Central memory CD4-positive, alpha-beta T cell (primary cell): ENCODE measurements at regions not wholly inside any gene's neighbourhood (a gene's known extent, or its start where the extent isn't known, plus 50 kb on each side); places are given as distances from the start of the nearest gene placed in this dataset.
"Not testable (repeated sequence)": the region's sequence is repeated elsewhere in the genome, so short reads cannot be mapped to it uniquely, and the experiment has no call there.

Experiments
- DNase-seq: peaks from one replicate; pipeline ENCODE4 v3.0.0; 2022

DNA sequence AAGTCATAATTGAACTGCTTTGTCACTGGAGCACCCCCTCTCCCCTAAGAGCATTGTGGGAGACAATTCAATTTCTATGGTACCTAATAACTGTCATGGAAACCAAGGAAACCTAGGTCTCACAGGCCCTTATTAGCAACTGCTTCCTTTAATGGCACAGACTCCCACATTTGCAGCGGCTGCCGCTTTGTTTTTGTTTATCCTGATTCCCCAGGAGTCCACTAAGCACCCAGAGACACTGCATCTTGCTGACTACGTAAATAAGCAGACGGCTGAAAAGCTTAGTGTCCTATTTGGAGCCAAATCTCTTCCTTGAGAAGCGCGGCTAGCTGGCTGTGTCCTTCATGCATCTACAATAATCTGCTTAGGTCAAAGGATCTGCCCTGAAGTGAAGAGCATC is 494.4 kb downstream of the TMA16 start:
- no peak for DNase-seq

DNA sequence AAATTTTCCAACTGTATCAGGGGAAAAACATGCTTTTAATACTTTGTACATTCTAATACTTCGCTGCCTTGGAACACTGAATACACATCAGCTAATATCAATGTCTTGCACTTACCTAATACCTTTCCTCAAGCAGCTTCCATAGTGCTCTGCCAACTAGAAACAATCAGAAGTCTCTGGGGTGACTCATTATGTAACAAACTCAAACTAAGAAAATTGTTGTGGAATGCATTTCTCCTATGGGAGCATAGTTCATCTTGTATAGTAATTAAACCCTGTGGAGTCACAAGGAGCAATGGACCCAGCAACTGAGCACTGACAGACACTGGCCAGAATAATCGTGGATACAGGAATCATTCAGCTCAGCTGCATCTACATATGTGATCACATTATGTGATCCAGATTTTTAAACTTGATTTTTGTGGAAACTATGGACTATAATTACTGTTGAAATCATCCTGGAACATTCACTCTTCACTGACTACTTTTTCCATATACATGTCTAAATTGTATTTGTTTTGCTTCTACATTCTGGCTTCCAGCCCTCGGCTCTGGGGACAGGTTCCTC is 496.9 kb downstream of the TMA16 start:
- no peak for DNase-seq

DNA sequence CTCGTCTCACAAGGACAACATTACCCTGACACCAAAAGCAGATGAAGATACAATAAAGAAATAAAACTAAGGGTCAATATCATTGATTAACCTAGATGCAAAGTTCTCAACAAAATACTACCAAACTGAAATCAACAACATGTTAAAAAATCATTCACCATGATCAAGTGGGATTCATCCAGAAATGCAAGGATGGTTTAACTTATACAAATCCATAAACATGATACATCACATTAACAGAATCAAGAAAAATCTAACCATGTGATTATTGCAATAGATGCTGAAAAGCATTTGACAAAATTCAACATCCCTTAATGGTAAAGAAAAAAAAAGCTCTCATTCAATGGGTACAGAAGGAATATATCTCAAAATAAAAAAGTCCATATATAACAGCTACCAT is 514.9 kb downstream of the TMA16 start:
- DNase-seq = no peak

GRCh38 chr4:164011791-164012190 is 517.3 kb downstream of the TMA16 start:
- DNase-seq = no peak

DNA sequence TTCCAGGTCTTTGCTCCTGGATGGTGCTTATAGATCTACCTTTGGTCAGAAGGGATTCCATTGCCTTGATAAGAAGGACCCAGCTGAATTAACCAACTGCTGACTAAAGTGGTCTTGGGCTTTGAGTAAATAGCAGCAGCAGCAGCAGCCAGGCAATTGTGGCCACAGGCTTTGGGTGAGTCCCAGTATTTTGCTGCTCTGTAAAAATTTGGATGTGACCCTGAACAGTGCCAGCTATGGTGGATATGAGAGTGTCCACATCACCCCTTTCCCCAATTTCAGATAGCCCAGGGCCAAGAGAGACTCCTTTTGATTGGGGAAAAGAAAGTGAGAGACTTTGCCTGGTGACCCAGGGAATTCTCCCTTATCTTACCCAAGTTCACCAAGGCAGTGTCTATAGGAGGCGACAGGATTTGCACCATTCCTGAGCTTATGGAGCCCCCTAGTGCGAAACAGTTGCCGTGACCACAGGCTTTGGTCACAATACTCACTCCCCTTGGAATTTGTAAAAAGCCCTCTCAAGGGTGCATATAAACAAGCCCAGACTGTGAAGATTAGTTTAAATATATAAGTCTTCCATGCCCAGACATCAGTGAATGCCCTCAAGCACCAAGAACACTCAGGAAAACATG is 518.0 kb downstream of the TMA16 start:
- no peak for DNase-seq

DNA sequence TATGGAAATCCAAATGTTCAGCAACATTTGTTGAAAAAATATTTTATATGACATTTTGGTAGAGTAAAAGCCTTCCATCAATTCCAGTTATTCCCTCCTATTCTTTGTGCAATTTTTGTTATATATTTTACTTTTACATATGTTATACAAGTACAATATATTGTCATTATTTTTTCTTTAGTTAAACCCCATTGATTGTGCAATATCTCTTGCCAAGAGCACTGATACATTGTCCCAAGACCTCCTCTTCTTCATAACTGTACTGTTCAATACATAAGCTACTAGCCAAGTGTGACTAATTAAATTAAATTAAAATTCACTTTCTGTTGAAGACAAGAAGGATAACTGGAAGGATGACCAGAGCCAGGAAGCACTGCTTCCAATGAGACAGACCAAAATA is 527.5 kb downstream of the TMA16 start:
- DNase-seq = no peak

GRCh38 chr4:164023214-164023613 is 528.7 kb downstream of the TMA16 start:
- DNase-seq = no peak

- DNase-seq = no peak
Observed at GRCh38 chr4:164027805-164028204, 533.3 kb downstream of the TMA16 start.

DNA sequence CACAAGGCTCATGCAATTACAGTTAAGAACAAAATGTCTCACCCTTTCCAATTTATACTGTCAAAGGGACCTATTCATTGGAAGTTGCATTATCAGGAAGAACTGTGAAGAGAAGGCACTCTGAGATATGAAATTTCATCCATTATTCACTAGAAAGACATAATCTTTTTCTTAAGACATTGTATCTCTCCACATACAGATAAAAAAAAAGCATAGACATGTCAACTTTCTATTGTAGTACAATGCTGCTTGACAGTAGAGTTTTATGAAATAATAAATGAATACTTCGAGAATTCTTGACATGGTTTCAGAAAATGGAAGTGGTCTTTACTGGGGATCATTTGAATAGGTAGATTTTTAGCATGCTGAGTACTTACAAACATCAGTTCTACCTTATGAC is 545.0 kb downstream of the TMA16 start:
- no peak for DNase-seq

DNA sequence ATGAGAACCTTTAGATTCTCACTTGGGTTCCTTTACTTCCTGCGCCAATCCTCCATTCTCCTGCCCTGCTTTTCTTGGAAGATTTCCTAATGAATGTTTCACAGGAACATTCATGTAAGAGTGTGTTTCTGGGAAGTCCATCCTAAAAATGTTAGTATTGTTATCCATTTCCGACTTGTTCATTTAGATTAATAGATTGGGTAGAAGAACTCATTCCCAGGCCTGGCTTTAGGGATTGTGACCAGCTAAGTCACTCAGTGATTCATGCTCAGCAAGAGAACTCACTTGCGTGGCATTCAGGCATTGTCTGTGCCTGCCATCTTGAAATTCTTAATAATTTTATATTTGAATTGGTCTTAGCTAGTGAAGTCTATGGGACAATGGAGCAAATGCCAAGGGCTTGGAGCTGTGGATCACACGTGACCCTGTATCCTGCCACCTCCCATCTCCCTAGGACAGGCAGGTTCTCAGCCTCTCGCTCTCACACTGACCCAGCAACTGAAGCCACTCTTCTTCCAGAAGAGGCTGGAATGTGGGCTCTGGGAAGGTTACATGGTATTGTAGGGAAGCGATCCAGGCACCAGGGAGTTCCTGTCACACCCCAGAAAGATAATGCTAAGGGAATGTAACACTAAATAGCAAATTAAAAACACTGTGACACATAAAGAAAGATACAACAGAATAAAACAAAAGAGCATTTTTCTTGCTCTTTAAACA is 562.1 kb downstream of the TMA16 start:
- DNase-seq = no peak

DNA sequence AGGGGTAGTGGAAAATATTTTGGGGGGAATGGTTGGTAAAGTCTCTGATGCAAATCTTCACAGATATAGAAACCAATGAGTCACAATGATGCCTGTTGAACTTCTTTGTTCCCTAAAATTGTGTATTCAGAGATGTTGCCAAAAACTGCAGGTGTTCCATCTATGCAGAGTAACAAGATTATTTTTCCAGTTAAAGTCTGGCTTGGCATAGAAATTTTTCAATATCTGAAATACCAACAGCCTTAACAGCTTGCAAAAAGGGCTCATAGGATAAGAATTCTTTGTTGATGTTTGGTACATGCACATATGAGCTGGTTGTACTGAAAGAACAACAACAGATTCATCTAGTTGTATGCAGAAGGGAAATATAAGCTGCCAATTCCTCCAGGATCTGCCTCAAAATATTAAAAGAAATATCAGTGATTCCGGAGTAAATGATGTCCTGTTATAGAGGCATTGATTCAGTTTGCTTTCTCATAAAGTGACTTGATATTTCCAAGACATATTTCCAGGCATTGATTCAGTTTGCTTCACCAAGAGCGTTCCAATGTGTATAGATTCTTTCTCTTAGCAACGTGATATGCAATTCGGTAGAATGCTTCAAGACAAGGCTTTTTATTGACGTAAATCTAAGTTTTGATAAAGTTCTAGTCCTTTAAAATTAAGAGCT is 564.4 kb downstream of the TMA16 start:
- no peak for DNase-seq

GRCh38 chr4:164060456-164060855 is 566.0 kb downstream of the TMA16 start:
- no peak for DNase-seq

- DNase-seq = no peak
Observed at GRCh38 chr4:164068392-164068791, 573.9 kb downstream of the TMA16 start.

DNA sequence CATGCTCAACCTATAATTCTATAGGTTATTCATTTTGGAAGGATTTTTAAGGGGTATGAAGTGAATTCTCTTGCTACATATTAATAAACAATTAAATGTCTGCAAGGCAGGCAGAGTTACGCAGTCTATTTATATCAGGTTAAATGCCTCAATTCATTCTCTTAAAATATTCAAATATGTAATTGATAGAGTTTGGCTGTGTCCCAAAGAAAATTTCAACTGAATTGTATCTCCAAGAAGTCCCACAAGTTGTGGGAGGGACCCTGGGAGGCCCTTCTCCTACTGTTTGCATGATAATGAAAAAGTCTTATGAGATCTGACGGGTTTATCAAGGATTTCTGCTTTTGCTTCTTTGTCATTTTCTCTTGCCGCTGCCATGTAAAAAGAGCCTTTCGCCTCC is 576.1 kb downstream of the TMA16 start:
- no peak for DNase-seq

DNA sequence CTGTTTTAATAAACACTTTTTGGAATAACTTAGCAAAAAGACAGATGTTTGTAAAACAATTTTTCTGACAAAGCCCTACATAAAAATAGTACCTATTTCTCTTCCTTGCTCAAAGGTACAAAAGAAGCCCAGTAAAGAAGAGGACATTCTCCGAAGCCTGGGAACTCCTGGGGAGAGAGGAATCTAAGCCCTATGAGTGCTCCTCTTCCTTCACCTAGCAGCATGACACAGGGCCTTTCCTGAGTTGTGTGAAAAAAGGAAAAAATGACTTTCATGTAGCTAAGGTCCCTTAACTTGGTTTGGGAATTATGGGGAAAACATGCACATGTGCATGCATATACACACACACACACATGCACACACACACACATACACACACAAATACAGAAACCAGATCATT is 586.9 kb downstream of the TMA16 start:
- DNase-seq = no peak

DNA sequence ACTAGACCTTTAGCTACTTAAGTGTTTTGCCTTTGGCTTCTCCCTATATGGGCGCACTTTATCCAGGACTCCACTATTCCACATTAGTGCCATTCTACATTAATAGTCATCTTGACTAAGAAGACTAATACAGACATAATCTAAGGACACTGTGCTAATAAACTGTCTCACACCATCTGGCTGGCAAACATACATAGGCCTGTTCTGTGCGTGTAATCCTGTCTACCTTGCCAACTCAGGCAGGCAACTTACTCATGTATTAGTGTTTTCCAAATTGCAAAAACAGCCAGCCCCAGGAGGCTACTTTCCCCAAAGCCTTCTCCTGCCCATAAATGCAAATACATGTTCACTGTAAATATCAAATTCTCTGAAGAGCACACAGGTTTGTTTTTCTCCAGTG is 587.3 kb downstream of the TMA16 start:
- DNase-seq = no peak

DNA sequence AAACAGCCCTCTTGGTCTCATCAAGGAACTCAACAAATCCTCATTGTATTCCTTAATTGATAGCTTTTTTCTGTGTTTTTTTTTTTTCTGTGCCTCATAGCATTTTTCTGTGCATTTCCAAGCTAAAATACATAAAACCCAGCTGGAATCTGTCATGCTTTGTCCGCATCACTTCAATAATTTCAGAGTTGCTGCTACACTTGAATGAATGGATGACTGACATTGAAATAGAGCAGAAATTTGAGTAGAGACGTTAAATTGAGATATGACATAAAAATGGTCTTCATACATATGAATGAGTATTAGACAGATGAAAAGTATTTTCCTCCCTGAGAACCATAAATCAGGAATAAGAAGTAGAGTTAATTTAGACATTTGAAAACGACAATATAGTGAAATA is 593.2 kb downstream of the TMA16 start:
- no peak for DNase-seq

GRCh38 chr4:164095313-164096110 is 601.0 kb downstream of the TMA16 start:
- no peak for DNase-seq

- DNase-seq = no peak
Observed at GRCh38 chr4:164096766-164097518, 602.5 kb downstream of the TMA16 start.

DNA sequence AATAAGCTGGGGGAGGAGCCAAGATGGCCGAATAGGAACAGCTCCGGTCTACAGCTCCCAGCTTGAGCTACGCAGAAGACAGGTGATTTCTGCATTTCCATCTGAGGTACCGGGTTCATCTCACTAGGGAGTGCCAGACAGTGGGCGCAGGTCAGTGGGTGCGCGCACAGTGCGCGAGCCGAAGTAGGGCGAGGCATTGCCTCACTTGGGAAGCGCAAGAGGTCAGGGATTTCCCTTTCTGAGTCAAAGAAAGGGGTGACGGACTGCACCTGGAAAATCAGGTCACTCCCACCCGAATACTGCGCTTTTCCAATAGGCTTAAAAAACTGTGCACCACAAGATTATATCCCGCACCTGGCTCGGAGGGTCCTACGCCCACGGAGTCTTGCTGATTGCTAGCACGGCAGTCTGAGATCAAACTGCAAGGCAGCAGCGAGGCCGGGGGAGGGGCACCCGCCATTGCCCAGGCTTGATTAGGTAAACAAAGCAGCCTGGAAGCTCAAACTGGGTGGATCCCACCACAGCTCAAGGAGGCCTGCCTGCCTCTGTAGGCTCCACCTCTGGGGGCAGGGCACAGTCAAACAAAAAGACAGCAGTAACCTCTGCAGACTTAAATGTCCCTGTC is 606.4 kb downstream of the TMA16 start:
- DNase-seq = not testable (repeated sequence)

DNA sequence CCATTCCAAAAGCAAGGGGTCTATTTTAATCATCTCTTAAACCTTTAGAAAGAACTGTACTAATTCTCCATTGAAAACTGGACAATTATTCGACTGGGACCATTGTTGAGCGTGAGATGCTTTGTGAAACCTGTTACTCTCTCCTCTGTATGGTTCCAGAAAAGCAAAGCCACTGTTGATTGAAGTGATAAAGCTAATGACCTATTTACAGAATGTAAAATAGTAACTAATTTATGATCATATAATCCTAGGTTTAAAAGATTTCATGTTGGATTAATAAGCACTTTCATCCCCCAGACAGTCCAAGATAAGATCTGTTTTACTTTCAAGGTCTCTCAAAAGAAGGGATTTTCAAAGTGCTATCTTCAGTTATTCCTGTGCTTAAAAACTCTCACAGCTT is 614.5 kb downstream of the TMA16 start:
- DNase-seq = no peak

GRCh38 chr4:164109503-164109902 is 615.0 kb downstream of the TMA16 start:
- DNase-seq = no peak
